Left hindlimb (tissue), 1 donor: ENCODE measurements at regions not wholly inside any gene's neighbourhood (a gene's known extent, or its start where the extent isn't known, plus 50 kb on each side); places are given as distances from the start of the nearest gene placed in this dataset.

Experiments used
- DNase-seq: peaks from one replicate; pipeline ENCODE4 v3.0.0-alpha.2; 2018

- DNase-seq: peak; percentile 77
Observed at GRCh38 chr9:17017931-17018491, 116.8 kb upstream of the CNTLN start.

- no peak for DNase-seq
Observed at GRCh38 chr9:17013891-17014290, 120.9 kb upstream of the CNTLN start.

GRCh38 chr9:17013010-17013409, 121.8 kb upstream of the CNTLN start:
- DNase-seq: no peak

- no peak for DNase-seq
Observed at GRCh38 chr9:17011880-17012279, 123.0 kb upstream of the CNTLN start.

- DNase-seq: no peak
Observed at GRCh38 chr9:17009071-17009470, 125.8 kb upstream of the CNTLN start.

- peak; percentile 85 for DNase-seq
Observed at GRCh38 chr9:17005056-17005823, 129.6 kb upstream of the CNTLN start.

GRCh38 chr9:17004500-17004899, 130.3 kb upstream of the CNTLN start:
- DNase-seq: no peak

- no peak for DNase-seq
Observed at GRCh38 chr9:17003576-17004240, 131.1 kb upstream of the CNTLN start.

GRCh38 chr9:16996901-16997491, 126.5 kb upstream of the BNC2 start:
- no peak for DNase-seq

- DNase-seq: no peak
Observed at GRCh38 chr9:16992138-16992537, 121.7 kb upstream of the BNC2 start.

GRCh38 chr9:16987026-16987425, 116.6 kb upstream of the BNC2 start:
- peak; percentile 63 for DNase-seq

- DNase-seq: no peak
Observed at GRCh38 chr9:16986556-16986955, 116.1 kb upstream of the BNC2 start.

GRCh38 chr9:16985559-16986348, 115.3 kb upstream of the BNC2 start:
- peak; percentile 61 for DNase-seq

GRCh38 chr9:16982780-16983310, 112.4 kb upstream of the BNC2 start:
- no peak for DNase-seq

GRCh38 chr9:16976427-16976826, 106.0 kb upstream of the BNC2 start:
- DNase-seq: no peak

GRCh38 chr9:16974436-16974835, 104.0 kb upstream of the BNC2 start:
- DNase-seq: no peak

- DNase-seq: no peak
Observed at GRCh38 chr9:16970321-16970720, 99.9 kb upstream of the BNC2 start.

- no peak for DNase-seq
Observed at GRCh38 chr9:16964228-16964627, 93.8 kb upstream of the BNC2 start.

GRCh38 chr9:16960084-16960483, 89.6 kb upstream of the BNC2 start:
- no peak for DNase-seq

GRCh38 chr9:16959391-16959790, 88.9 kb upstream of the BNC2 start:
- DNase-seq: no peak

GRCh38 chr9:16954040-16954439, 83.6 kb upstream of the BNC2 start:
- no peak for DNase-seq

GRCh38 chr9:16951502-16951901, 81.0 kb upstream of the BNC2 start:
- no peak for DNase-seq

GRCh38 chr9:16950051-16950450, 79.6 kb upstream of the BNC2 start:
- DNase-seq: no peak
